ENCODE measurements at regions not wholly inside any gene's neighbourhood (a gene's known extent, or its start where the extent isn't known, plus 50 kb on each side); places are given as distances from the start of the nearest gene placed in this dataset.

- no peaks in the 10 kb centered on the region for H3K79me2 ChIP-seq (ENCODE audit: insufficient read depth, low read length)
- H2AFZ ChIP-seq (ENCODE audit: low read depth, low read length) = no peak overlapping the region
- H3K4me3 ChIP-seq (ENCODE audit: insufficient read depth, low read depth, low read length) = no peak overlapping the region
- no peak overlapping the region for H3K9ac ChIP-seq (ENCODE audit: low read length)
- no peak overlapping the region for H3K4me3 Mint-ChIP-seq (ENCODE audit: unreplicated experiment)
- no peaks in the 10 kb centered on the region for H3K27me3 ChIP-seq (ENCODE audit: insufficient read depth, low read length)
- no peaks in the 10 kb centered on the region for H3K27me3 Mint-ChIP-seq (ENCODE audit: low read depth, unreplicated experiment)
- no peak overlapping the region for H3K4me2 ChIP-seq (ENCODE audit: low read length)
- no peaks in the 10 kb centered on the region for H4K20me1 ChIP-seq (ENCODE audit: insufficient read depth, low read length)
- no peak for DNase-seq (ENCODE audit: low read depth)
- H3K36me3 Mint-ChIP-seq (ENCODE audit: low read depth, unreplicated experiment) = no peaks in the 10 kb centered on the region
- peaks cover 3% of the 10 kb centered on the region for H3K9me3 ChIP-seq (ENCODE audit: insufficient read depth, low read depth, low read length)
- H3K9me3 Mint-ChIP-seq (ENCODE audit: unreplicated experiment) = peaks cover 8% of the 10 kb centered on the region
- no peaks in the 10 kb centered on the region for H3K4me1 Mint-ChIP-seq (ENCODE audit: low read depth, unreplicated experiment)
- no peak overlapping the region for H3K27ac ChIP-seq (ENCODE audit: low read depth, low read length)
- no peak overlapping the region for H3K27ac Mint-ChIP-seq (ENCODE audit: unreplicated experiment)
- no peak for FAIRE-seq
- no peaks in the 10 kb centered on the region for H3K36me3 ChIP-seq (ENCODE audit: insufficient read depth, low read length)
- no peaks in the 10 kb centered on the region for H3K4me1 ChIP-seq (ENCODE audit: insufficient read depth, low read length)
- TF ChIP-seq CTCF (IDR thresholded peaks at IDR 0.05; ENCODE audit: insufficient read depth, low read depth, low read length) (no peak), EZH2 (IDR thresholded peaks at IDR 0.05; ENCODE audit: insufficient read depth, low read length) (no peak)
These were observed 953.9 kb downstream of the TYW1 start for GRCh38 chr7:67950321-67951083.

GRCh38 chr7:67955061-67955460 lies 958.4 kb downstream of the TYW1 start:
- FAIRE-seq = no peak
- H3K79me2 ChIP-seq (ENCODE audit: insufficient read depth, low read length) = no peaks in the 10 kb centered on the region
- H3K9me3 ChIP-seq (ENCODE audit: insufficient read depth, low read depth, low read length) = no peaks in the 10 kb centered on the region
- no peaks in the 10 kb centered on the region for H3K36me3 ChIP-seq (ENCODE audit: insufficient read depth, low read length)
- no peaks in the 10 kb centered on the region for H4K20me1 ChIP-seq (ENCODE audit: insufficient read depth, low read length)
- no peaks in the 10 kb centered on the region for H3K36me3 Mint-ChIP-seq (ENCODE audit: low read depth, unreplicated experiment)
- H2AFZ ChIP-seq (ENCODE audit: low read depth, low read length) = no peak overlapping the region
- H3K27me3 Mint-ChIP-seq (ENCODE audit: low read depth, unreplicated experiment) = no peaks in the 10 kb centered on the region
- H3K4me3 ChIP-seq (ENCODE audit: insufficient read depth, low read depth, low read length) = no peak overlapping the region
- peaks cover 12% of the 10 kb centered on the region for H3K9me3 Mint-ChIP-seq (ENCODE audit: unreplicated experiment)
- H3K9ac ChIP-seq (ENCODE audit: low read length) = no peak overlapping the region
- H3K27ac Mint-ChIP-seq (ENCODE audit: unreplicated experiment) = no peak overlapping the region
- no peak overlapping the region for H3K4me3 Mint-ChIP-seq (ENCODE audit: unreplicated experiment)
- no peaks in the 10 kb centered on the region for H3K4me1 ChIP-seq (ENCODE audit: insufficient read depth, low read length)
- no peak overlapping the region for H3K4me2 ChIP-seq (ENCODE audit: low read length)
- no peak overlapping the region for H3K27ac ChIP-seq (ENCODE audit: low read depth, low read length)
- H3K4me1 Mint-ChIP-seq (ENCODE audit: low read depth, unreplicated experiment) = no peaks in the 10 kb centered on the region
- TF ChIP-seq EZH2 (IDR thresholded peaks at IDR 0.05; ENCODE audit: insufficient read depth, low read length) (no peak), CTCF (IDR thresholded peaks at IDR 0.05; ENCODE audit: insufficient read depth, low read depth, low read length) (no peak)
- H3K27me3 ChIP-seq (ENCODE audit: insufficient read depth, low read length) = no peaks in the 10 kb centered on the region
- DNase-seq (ENCODE audit: low read depth) = no peak

GRCh38 chr7:67962863-67963262 lies 966.2 kb downstream of the TYW1 start:
- TF ChIP-seq CTCF (IDR thresholded peaks at IDR 0.05; ENCODE audit: insufficient read depth, low read depth, low read length) = no peak
- no peak for TF ChIP-seq EZH2 (IDR thresholded peaks at IDR 0.05; ENCODE audit: insufficient read depth, low read length)
- FAIRE-seq = no peak
- H3K27me3 Mint-ChIP-seq (ENCODE audit: low read depth, unreplicated experiment) = no peaks in the 10 kb centered on the region

More at GRCh38 chr7:67962863-67963262, 966.2 kb downstream of the TYW1 start:
- Histone ChIP-seq H3K36me3 (ENCODE audit: insufficient read depth, low read length) (no peaks in the 10 kb centered on the region), H3K27me3 (ENCODE audit: insufficient read depth, low read length) (no peaks in the 10 kb centered on the region), H3K4me2 (ENCODE audit: low read length) (no peak overlapping the region), H3K9ac (ENCODE audit: low read length) (no peak overlapping the region), H2AFZ (ENCODE audit: low read depth, low read length) (no peak overlapping the region), H3K4me1 (ENCODE audit: insufficient read depth, low read length) (no peaks in the 10 kb centered on the region), H3K27ac (ENCODE audit: low read depth, low read length) (no peak overlapping the region), H4K20me1 (ENCODE audit: insufficient read depth, low read length) (no peaks in the 10 kb centered on the region), H3K4me3 (ENCODE audit: insufficient read depth, low read depth, low read length) (no peak overlapping the region), H3K79me2 (ENCODE audit: insufficient read depth, low read length) (no peaks in the 10 kb centered on the region), H3K9me3 (ENCODE audit: insufficient read depth, low read depth, low read length) (no peaks in the 10 kb centered on the region)
- DNase-seq (ENCODE audit: low read depth) = no peak
- Mint-ChIP-seq H3K4me1 (ENCODE audit: low read depth, unreplicated experiment) (no peaks in the 10 kb centered on the region), H3K9me3 (ENCODE audit: unreplicated experiment) (peaks cover 7% of the 10 kb centered on the region), H3K27ac (ENCODE audit: unreplicated experiment) (no peak overlapping the region), H3K36me3 (ENCODE audit: low read depth, unreplicated experiment) (no peaks in the 10 kb centered on the region), H3K4me3 (ENCODE audit: unreplicated experiment) (no peak overlapping the region)

Data from astrocyte (in vitro differentiated cells and primary cell).